Spleen (tissue), 11 donors: ENCODE measurements at regions not wholly inside any gene's neighbourhood (a gene's known extent, or its start where the extent isn't known, plus 50 kb on each side); places are given as distances from the start of the nearest gene placed in this dataset.

Experiments used
- DNase-seq: peaks from one replicate; pipeline ENCODE4 v3.0.0-alpha.2; 2020
- H3K27ac ChIP-seq, 8 donors: fragments of 200-600 bp; sonication (generic) in 7 of 8; 1 replicate in 4 of 8; 2 replicates in 4 of 8; pipeline versions ENCODE4 v1.5.0 to v1.8.0; 2016 to 2021; ENCODE audit warnings: inconsistent platforms in 4 of 8, mild to moderate bottlenecking in 4 of 8, moderate library complexity in 1 of 8
- H3K27me3 ChIP-seq, 7 donors: fragments of 200-600 bp; sonication (generic) in 6 of 7; replicated peaks in 1 of 7; 1 replicate in 4 of 7; 2 replicates in 3 of 7; pipeline versions ENCODE4 v1.5.0 to v1.8.0; 2016 to 2021; ENCODE audit warnings: inconsistent platforms in 3 of 7, mild to moderate bottlenecking in 1 of 7
- H3K36me3 ChIP-seq, 6 donors: fragments of 200-600 bp; sonication (generic) in 5 of 6; 1 replicate in 4 of 6; 2 replicates in 2 of 6; pipeline versions ENCODE4 v1.5.0 to v1.8.0; 2016 to 2021; ENCODE audit warnings: inconsistent platforms in 2 of 6
- H3K4me1 ChIP-seq, 6 donors: fragments of 200-600 bp; sonication (generic) in 5 of 6; 1 replicate in 3 of 6; 2 replicates in 3 of 6; pipeline versions ENCODE4 v1.5.0 to v1.8.0; 2016 to 2021; ENCODE audit warnings: inconsistent platforms in 3 of 6
- H3K4me3 ChIP-seq, 8 donors: fragments of 200-600 bp; sonication (generic) in 7 of 8; 1 replicate in 4 of 8; 2 replicates in 4 of 8; pipeline versions ENCODE4 v1.5.0 to v1.8.0; 2016 to 2021; ENCODE audit warnings: inconsistent platforms in 4 of 8, mild to moderate bottlenecking in 4 of 8, moderate library complexity in 2 of 8
- H3K9me3 ChIP-seq, 8 donors: fragments of 200-600 bp; sonication (generic) in 7 of 8; 1 replicate in 4 of 8; 2 replicates in 4 of 8; pipeline versions ENCODE4 v1.5.0 to v1.8.0; 2016 to 2021; ENCODE audit warnings: inconsistent platforms in 4 of 8
- POLR2A ChIP-seq, 3 donors: fragments of 450-650 bp; IDR thresholded peaks; one replicate each; pipeline ENCODE4 v1.5.1; 2017; ENCODE audit warnings: antibody characterized with exemption in 3 of 3, mild to moderate bottlenecking in 1 of 3
- POLR2AphosphoS5 ChIP-seq, 3 donors: sonication (generic); formaldehyde crosslinking; IDR thresholded peaks; one replicate each; pipeline ENCODE4 v1.5.1; 2017; ENCODE audit warnings: antibody characterized with exemption in 3 of 3
- WGBS, 5 donors: extraction: QIAGEN DNeasy Blood & Tissue Kit in 3 of 5; methylation state at CpG; one replicate each; pipeline versions ENCODE4 v1.1.5 to v1.1.7; 2013 to 2018; 5-methylcytosine and 5-hydroxymethylcytosine counted together
- intact Hi-C: fragments of 100-400 bp; cut with DNase I; formaldehyde crosslinking; loops from one replicate; pipeline ENCODE4 v1.15.0; 2023; ENCODE audit warnings: low total_unique reads
- TF ChIP-seq, protein P1 (sequence below), 11 experiments: fragments of 200-600 bp in 7 of 11; fragments of 450-650 bp in 4 of 11; sonication (generic) in 4 of 11; IDR thresholded peaks in 8 of 11; conservative IDR thresholded peaks in 3 of 11; 1 replicate in 7 of 11; 2 replicates in 4 of 11; pipeline versions ENCODE4 v1.4.0 to v1.8.0; 2016 to 2021; ENCODE audit warnings: antibody characterized with exemption in 11 of 11, inconsistent platforms in 4 of 11, mild to moderate bottlenecking in 1 of 11
- donor health status: healthy with polysubstance abuse.
- donor health status: DM: no; HTN: no; CAD: no; lungs with moderate emphysema.
- donor health status: DM: no; HTN: no; CAD: no.
- donor health status: Bipolar disorder and iron deficiency.
- donor health status: healthy.
- donor health status: DM: no; HTN: no; CAD: no.
- donor health status: DM: yes; HTN: yes; CAD: no.

DNA sequence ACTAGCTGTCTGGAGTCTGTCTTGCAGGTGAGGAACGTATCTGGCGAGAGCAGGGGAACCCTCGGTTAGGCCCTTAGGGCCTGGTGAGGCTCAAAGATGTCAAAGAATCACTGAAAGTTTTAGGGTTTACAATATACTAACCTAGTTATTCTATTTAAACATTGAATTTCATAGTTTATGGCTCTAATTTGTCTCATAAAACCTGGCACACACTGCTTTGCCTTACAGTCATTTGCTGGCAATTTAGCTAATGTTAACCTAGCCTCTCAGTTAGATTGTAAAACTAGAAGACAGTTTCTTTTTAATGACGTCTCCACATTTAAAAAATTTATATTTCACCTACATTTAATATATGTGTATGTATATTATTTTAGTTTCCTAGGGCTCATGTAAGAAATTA, 89.6 kb upstream of the DOCK10 start:
- no peak for DNase-seq
- intact Hi-C loops, result no loop called here
- no peak for TF ChIP-seq POLR2A (IDR thresholded peaks at IDR 0.05)
- Histone ChIP-seq H3K27ac (no peak overlapping the region), H3K4me3 (no peak overlapping the region), H3K27me3 (no peaks in the 10 kb centered on the region), H3K36me3 (no peaks in the 10 kb centered on the region), H3K9me3 (peaks cover 0 to 3% (median 0%) of the 10 kb centered on the region in 8 donors), H3K4me1 (no peaks in the 10 kb centered on the region)
- 91 to 100% (median 93%) methylated on average over 4 of the region's 4 CpGs for WGBS, 5 donors

- TF ChIP-seq POLR2A (IDR thresholded peaks at IDR 0.05), result no peak
- TF ChIP-seq POLR2AphosphoS5 (IDR thresholded peaks at IDR 0.05), result no peak
- TF ChIP-seq, protein P1, sequence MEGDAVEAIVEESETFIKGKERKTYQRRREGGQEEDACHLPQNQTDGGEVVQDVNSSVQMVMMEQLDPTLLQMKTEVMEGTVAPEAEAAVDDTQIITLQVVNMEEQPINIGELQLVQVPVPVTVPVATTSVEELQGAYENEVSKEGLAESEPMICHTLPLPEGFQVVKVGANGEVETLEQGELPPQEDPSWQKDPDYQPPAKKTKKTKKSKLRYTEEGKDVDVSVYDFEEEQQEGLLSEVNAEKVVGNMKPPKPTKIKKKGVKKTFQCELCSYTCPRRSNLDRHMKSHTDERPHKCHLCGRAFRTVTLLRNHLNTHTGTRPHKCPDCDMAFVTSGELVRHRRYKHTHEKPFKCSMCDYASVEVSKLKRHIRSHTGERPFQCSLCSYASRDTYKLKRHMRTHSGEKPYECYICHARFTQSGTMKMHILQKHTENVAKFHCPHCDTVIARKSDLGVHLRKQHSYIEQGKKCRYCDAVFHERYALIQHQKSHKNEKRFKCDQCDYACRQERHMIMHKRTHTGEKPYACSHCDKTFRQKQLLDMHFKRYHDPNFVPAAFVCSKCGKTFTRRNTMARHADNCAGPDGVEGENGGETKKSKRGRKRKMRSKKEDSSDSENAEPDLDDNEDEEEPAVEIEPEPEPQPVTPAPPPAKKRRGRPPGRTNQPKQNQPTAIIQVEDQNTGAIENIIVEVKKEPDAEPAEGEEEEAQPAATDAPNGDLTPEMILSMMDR (IDR thresholded peaks at IDR 0.05 in 8 of 11, conservative IDR thresholded peaks at IDR 0.05 in 3 of 11), result no peak
- intact Hi-C loops, result no loop called here
Observed at GRCh38 chr2:225130093-225130492, 87.8 kb upstream of the DOCK10 start.

GRCh38 chr2:225124311-225125017, 82.2 kb upstream of the DOCK10 start:
- TF ChIP-seq, protein P1 (IDR thresholded peaks at IDR 0.05 in 8 of 11, conservative IDR thresholded peaks at IDR 0.05 in 3 of 11), result no peak
- no peak for TF ChIP-seq POLR2A (IDR thresholded peaks at IDR 0.05)
- TF ChIP-seq POLR2AphosphoS5 (IDR thresholded peaks at IDR 0.05), result no peak
- 85 to 93% (median 87%) methylated on average over 7 of the region's 7 CpGs for WGBS, 5 donors
- intact Hi-C loops, result loop anchor here (5.0 kb wide), 1 partner anchor 538 kb away; no protein-coding TSS in a partner anchor
- no peaks in the 10 kb centered on the region for H3K9me3 ChIP-seq
- H3K4me3 ChIP-seq, result no peak overlapping the region
- no peaks in the 10 kb centered on the region for H3K27me3 ChIP-seq
- no peaks in the 10 kb centered on the region for H3K36me3 ChIP-seq
- no peak overlapping the region for H3K27ac ChIP-seq
- no peaks in the 10 kb centered on the region for H3K4me1 ChIP-seq
- DNase-seq, result no peak

More at GRCh38 chr2:225130093-225130492, 87.8 kb upstream of the DOCK10 start:
- peaks cover 0 to 3% (median 0%) of the 10 kb centered on the region in 8 donors for H3K9me3 ChIP-seq
- no peaks in the 10 kb centered on the region for H3K36me3 ChIP-seq
- no peaks in the 10 kb centered on the region for H3K27me3 ChIP-seq
- no peak overlapping the region for H3K4me3 ChIP-seq
- no peak overlapping the region for H3K27ac ChIP-seq
- H3K4me1 ChIP-seq, result no peaks in the 10 kb centered on the region
- DNase-seq, result no peak

- no peaks in the 10 kb centered on the region for H3K27me3 ChIP-seq
- H3K4me3 ChIP-seq, result no peak overlapping the region
- H3K36me3 ChIP-seq, result no peaks in the 10 kb centered on the region
- TF ChIP-seq, protein P1 (IDR thresholded peaks at IDR 0.05 in 8 of 11, conservative IDR thresholded peaks at IDR 0.05 in 3 of 11), result peak in 8 of 11 experiments; percentile 16 to 55 (median 50)
- TF ChIP-seq POLR2AphosphoS5 (IDR thresholded peaks at IDR 0.05), result no peak
- no peaks in the 10 kb centered on the region for H3K4me1 ChIP-seq
- no peaks in the 10 kb centered on the region for H3K9me3 ChIP-seq
- intact Hi-C loops, result loop anchor here (5.0 kb wide), 1 partner anchor 539 kb away; no protein-coding TSS in a partner anchor
- WGBS, 5 donors, result 75 to 80% (median 79%) methylated on average over 15 of the region's 15 CpGs
- no peak overlapping the region for H3K27ac ChIP-seq
- no peak for DNase-seq
Observed at GRCh38 chr2:225122583-225123486, 80.6 kb upstream of the DOCK10 start.
